Psoas muscle (tissue), 7 donors: ENCODE measurements at regions not wholly inside any gene's neighbourhood (a gene's known extent, or its start where the extent isn't known, plus 50 kb on each side); places are given as distances from the start of the nearest gene placed in this dataset.

Source experiments
- ATAC-seq, 4 donors: fragments of 200-7000 bp; cut with Tn5 transposase; one replicate each; pipeline ENCODE4 v1.9.1; 2020; ENCODE audit warnings: moderate library complexity in 3 of 4, mild to moderate bottlenecking in 2 of 4
- DNase-seq, 2 donors: peaks; one replicate each; pipeline ENCODE4 v3.0.0-alpha.2; 2020
- H3K27ac ChIP-seq: fragments of 200-600 bp; one replicate; pipeline ENCODE4 v1.8.0; 2022
- H3K27me3 ChIP-seq, 3 donors: fragments of 200-600 bp in 1 of 3; one replicate each; pipeline versions ENCODE4 v1.6.1 to v1.8.0; 2013 to 2022; ENCODE audit warnings: low read length in 2 of 3, mild to moderate bottlenecking in 2 of 3, moderate library complexity in 1 of 3; ENCODE audit not compliant: insufficient read depth in 3 of 3
- H3K36me3 ChIP-seq, 2 donors: fragments of 200-600 bp in 1 of 2; one replicate each; pipeline versions ENCODE4 v1.6.1 to v1.8.0; 2013 to 2022; ENCODE audit warnings: low read depth in 1 of 2, mild to moderate bottlenecking in 1 of 2, moderate library complexity in 1 of 2; ENCODE audit not compliant: insufficient read depth in 1 of 2
- H3K4me1 ChIP-seq: fragments of 200-600 bp; one replicate; pipeline ENCODE4 v1.8.0; 2022
- H3K4me3 ChIP-seq: fragments of 200-600 bp; one replicate; pipeline ENCODE4 v1.8.0; 2022; ENCODE audit warnings: mild to moderate bottlenecking
- H3K9me3 ChIP-seq: fragments of 200-600 bp; one replicate; pipeline ENCODE4 v1.8.0; 2022
- CTCF ChIP-seq: fragments of 200-600 bp; IDR thresholded peaks from one replicate; pipeline ENCODE4 v1.8.0; 2022; ENCODE audit warnings: antibody characterized with exemption
- WGBS, 3 donors: extraction: QIAGEN DNeasy Blood & Tissue Kit; methylation state at CpG; one replicate each; pipeline versions ENCODE4 v1.1.6 to v1.1.7; 2013; 5-methylcytosine and 5-hydroxymethylcytosine counted together
- intact Hi-C, 2 donors: fragments of 100-400 bp; cut with DNase I; formaldehyde crosslinking; loops; one replicate each; pipeline versions ENCODE4 v1.11.0 to v1.14.2; 2022
- donor health status: healthy with polysubstance abuse.
- donor health status: DM: no; HTN: no; CAD: no; lungs with moderate emphysema.
- donor health status: Bipolar disorder and iron deficiency.
- donor health status: healthy.
- donor health status: DM: yes; HTN: yes; CAD: no.
- donor health status: DM: no; HTN: no; CAD: no.
- donor health status: DM: yes; HTN: yes; CAD: no.

DNA sequence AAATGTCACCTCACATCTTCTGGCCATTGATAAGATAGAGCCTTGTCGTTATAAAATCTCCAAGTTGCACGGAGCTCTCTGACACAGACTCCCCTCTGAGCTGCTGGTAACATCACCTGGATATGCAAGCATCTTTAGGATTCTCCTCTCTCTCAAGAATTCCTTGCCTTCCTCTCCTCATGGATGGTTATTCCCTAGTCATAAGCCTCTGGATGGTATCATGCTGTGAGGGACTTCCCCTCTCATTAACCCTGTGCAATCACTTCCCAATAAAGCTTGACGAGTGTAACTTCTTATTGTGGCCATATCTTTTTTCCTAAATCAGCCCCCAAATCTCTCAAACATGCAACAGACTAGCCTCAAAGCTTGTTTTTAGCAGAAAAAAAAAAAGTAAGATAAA lies 1057.0 kb upstream of the SLIT2 start:
- H3K27me3 ChIP-seq, result no peaks in the 10 kb centered on the region
- WGBS, 3 donors, result 35 to 50% (median 42%) methylated on average over 3 of the region's 3 CpGs
- H3K27ac ChIP-seq, result no peak overlapping the region

DNA sequence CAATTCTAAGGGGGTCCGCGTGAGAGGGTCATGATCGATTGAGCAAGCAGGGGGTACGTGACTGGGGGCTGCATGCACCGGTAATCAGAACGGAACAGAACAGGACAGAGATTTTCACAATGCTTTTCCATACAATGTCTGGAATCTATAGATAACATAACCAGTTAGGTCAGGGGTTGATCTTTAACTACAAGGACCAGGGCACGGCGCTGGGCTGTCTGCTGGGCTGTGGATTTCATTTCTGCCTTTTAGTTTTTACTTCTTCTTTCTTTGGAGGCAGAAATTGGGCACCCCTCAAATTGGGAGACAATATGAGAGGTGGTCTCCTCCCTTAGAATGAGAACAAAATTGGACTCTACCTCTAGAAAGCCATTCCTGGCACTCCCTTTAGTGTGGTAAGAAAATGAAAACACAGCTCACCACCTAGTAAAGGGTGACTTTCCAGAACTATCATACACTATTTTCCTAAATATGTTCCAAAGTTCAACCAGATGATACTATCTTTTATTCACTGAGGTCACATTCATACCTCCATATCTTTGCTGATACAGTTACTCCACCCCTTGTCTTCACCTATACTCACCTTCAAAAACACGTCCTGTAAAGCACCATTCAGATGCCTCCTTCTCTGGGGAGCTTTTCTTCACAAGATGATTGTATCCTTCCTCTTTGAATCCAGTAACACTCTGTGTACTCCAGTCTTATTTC lies 1058.3 kb upstream of the SLIT2 start:
- no peaks in the 10 kb centered on the region for H3K36me3 ChIP-seq
- no peaks in the 10 kb centered on the region for H3K4me1 ChIP-seq
- no peak for DNase-seq
- no peaks in the 10 kb centered on the region for H3K9me3 ChIP-seq
- no peak for TF ChIP-seq CTCF
- intact Hi-C loops, result no loop called here
- H3K27me3 ChIP-seq, result no peaks in the 10 kb centered on the region
- H3K4me3 ChIP-seq, result no peak overlapping the region
- 81 to 84% (median 82%) methylated on average over 9 of the region's 9 CpGs for WGBS, 3 donors
- no peak for ATAC-seq
- H3K27ac ChIP-seq, result no peak overlapping the region

More for the DNA sequence above, 1057.0 kb upstream of the SLIT2 start:
- H3K9me3 ChIP-seq, result no peaks in the 10 kb centered on the region
- intact Hi-C loops, result no loop called here
- TF ChIP-seq CTCF, result no peak
- H3K4me1 ChIP-seq, result no peaks in the 10 kb centered on the region
- H3K36me3 ChIP-seq, result no peaks in the 10 kb centered on the region
- H3K4me3 ChIP-seq, result no peak overlapping the region
- DNase-seq (no peak), ATAC-seq (no peak)

DNA sequence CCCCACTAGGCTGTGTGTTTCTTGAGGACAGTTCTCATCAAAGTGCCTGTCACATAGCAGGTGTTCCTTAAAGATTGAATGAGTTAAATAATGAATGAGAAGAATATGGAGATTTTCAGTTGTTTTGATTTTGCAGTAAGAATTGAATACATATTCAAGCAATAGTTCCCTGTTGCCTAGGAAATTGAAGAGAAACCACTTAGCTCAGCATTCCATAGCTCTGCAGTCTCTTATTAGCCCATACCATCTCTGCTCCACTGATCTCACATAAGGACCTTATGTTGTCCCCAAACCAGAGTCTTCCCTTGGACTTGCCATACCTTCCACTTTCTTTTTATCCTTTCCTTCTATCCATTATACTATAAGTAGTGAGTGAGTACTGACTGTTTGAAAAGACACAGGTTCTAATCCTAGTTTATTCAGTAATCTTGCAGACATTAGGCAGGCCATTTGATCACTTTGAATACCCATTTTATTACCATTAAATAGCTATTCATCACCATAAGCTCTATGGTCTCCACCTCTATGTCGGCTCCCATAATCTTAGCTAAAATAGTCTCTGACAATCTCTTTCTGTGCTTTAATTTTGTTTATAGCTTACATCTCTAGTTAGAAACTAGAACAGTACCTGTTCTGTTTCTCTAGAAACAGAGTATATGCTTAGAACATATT lies 1059.6 kb upstream of the SLIT2 start:
- Histone ChIP-seq H3K27ac (no peak overlapping the region), H3K4me1 (no peaks in the 10 kb centered on the region), H3K36me3 (no peaks in the 10 kb centered on the region), H3K4me3 (no peak overlapping the region), H3K27me3 (no peaks in the 10 kb centered on the region), H3K9me3 (no peaks in the 10 kb centered on the region)
- no peak for TF ChIP-seq CTCF
- ATAC-seq, result no peak
- intact Hi-C loops, result no loop called here
- no peak for DNase-seq
- WGBS, 3 donors, result 0 to 78% (median 75%) methylated on average over 1 of the region's 1 CpG

GRCh38 chr4:19187691-19188090 lies 1064.0 kb upstream of the SLIT2 start:
- H3K36me3 ChIP-seq, result no peaks in the 10 kb centered on the region
- ATAC-seq, result no peak
- 44 to 55% (median 51%) methylated on average over 3 of the region's 3 CpGs for WGBS, 3 donors
- no peaks in the 10 kb centered on the region for H3K4me1 ChIP-seq
- no peaks in the 10 kb centered on the region for H3K9me3 ChIP-seq
- no peaks in the 10 kb centered on the region for H3K27me3 ChIP-seq
- no peak for TF ChIP-seq CTCF
- DNase-seq, result no peak
- H3K27ac ChIP-seq, result no peak overlapping the region
- no peak overlapping the region for H3K4me3 ChIP-seq
- intact Hi-C loops, result no loop called here
